ENCODE measurements at regions not wholly inside any gene's neighbourhood (a gene's known extent, or its start where the extent isn't known, plus 50 kb on each side); places are given as distances from the start of the nearest gene placed in this dataset.

DNA sequence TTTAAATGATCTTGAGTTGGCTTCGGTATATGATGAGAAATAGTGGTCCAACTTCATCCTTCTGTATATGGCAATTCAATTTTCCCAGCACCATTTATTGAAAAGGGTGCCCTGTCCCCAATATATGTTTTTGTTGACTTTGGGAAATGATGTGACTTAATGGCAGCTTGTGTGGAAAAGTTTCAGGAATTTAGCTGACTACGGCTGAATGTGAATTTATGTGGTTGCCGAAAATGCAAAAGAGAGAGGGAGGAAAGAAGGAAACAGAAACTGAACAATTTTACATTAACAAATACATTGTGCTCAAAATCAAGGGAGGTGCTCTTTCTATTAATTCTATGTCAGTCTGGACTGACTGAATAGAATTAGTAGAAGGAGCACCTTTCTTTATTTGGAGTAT lies 101.8 kb upstream of the CYSLTR1 start:
- Mint-ChIP-seq H3K27ac (no peak overlapping the region), H3K9me3 (peaks cover 3% of the 10 kb centered on the region), H3K4me3 (no peak overlapping the region), H3K36me3 (ENCODE audit: low read depth) (no peaks in the 10 kb centered on the region), H3K4me1 (no peaks in the 10 kb centered on the region), H3K27me3 (ENCODE audit: low read depth) (no peaks in the 10 kb centered on the region)
- no peak for TF ChIP-seq CTCF (IDR thresholded peaks at IDR 0.05; ENCODE audit: unreplicated experiment in 3 of 3)

GRCh38 chrX:78388663-78389062 lies 61.3 kb upstream of the CYSLTR1 start:
- no peaks in the 10 kb centered on the region for H3K4me1 Mint-ChIP-seq
- no peak for TF ChIP-seq CTCF (IDR thresholded peaks at IDR 0.05; ENCODE audit: unreplicated experiment in 3 of 3)
- peaks cover 27% of the 10 kb centered on the region for H3K9me3 Mint-ChIP-seq
- H3K27me3 Mint-ChIP-seq (ENCODE audit: low read depth) = no peaks in the 10 kb centered on the region
- H3K27ac Mint-ChIP-seq = no peak overlapping the region
- no peak overlapping the region for H3K4me3 Mint-ChIP-seq
- peaks cover 3% of the 10 kb centered on the region for H3K36me3 Mint-ChIP-seq (ENCODE audit: low read depth)

DNA sequence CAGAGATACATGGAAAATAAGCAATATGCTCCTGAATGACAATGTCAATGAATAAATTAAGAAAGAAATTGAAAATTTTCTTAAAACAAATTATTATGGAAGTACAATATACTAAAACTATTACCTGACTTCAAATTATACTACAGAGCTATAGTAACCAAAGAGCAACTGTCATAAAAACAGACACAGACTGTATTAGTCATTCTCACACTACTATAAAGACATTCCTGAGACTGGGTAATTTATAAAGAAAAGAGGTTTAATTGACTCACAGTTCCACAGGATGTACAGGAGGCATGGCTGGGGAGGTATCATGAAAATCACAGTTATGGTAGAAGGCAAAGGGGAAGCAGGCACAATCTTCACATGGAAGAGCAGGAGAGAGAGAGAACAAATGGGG lies 60.0 kb upstream of the CYSLTR1 start:
- no peaks in the 10 kb centered on the region for H3K4me1 Mint-ChIP-seq
- TF ChIP-seq CTCF (IDR thresholded peaks at IDR 0.05; ENCODE audit: unreplicated experiment in 3 of 3) = no peak
- no peak overlapping the region for H3K4me3 Mint-ChIP-seq
- peaks cover 3% of the 10 kb centered on the region for H3K36me3 Mint-ChIP-seq (ENCODE audit: low read depth)
- peaks cover 33% of the 10 kb centered on the region for H3K9me3 Mint-ChIP-seq
- no peak overlapping the region for H3K27ac Mint-ChIP-seq
- H3K27me3 Mint-ChIP-seq (ENCODE audit: low read depth) = no peaks in the 10 kb centered on the region

DNA sequence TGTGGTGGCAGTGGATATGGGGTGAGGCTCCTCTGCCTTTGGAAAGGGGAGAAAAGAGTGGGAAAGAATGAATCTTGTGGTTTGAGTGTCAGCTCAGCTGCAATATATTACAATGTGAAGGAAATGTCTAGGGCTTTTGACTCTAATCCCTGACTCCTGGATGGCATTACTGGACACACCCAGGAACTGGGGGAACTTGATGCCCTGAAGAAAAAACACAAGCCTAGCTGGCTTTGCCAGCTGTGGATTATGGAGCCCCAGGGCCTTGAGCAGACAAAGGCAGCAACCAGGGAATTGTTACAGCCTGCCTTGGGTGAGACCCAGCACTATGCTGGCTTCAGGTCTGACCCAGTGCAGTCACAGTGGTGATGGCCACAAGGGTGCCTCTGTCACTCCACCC lies 57.1 kb upstream of the CYSLTR1 start:
- peaks cover 3% of the 10 kb centered on the region for H3K36me3 Mint-ChIP-seq (ENCODE audit: low read depth)
- no peak overlapping the region for H3K4me3 Mint-ChIP-seq
- H3K9me3 Mint-ChIP-seq = peaks cover 40% of the 10 kb centered on the region
- H3K4me1 Mint-ChIP-seq = no peaks in the 10 kb centered on the region
- H3K27me3 Mint-ChIP-seq (ENCODE audit: low read depth) = no peaks in the 10 kb centered on the region
- TF ChIP-seq CTCF (IDR thresholded peaks at IDR 0.05; ENCODE audit: unreplicated experiment in 3 of 3) = no peak
- no peak overlapping the region for H3K27ac Mint-ChIP-seq

GRCh38 chrX:78383594-78383993 lies 56.2 kb upstream of the CYSLTR1 start:
- H3K9me3 Mint-ChIP-seq = peaks cover 34% of the 10 kb centered on the region
- no peak overlapping the region for H3K27ac Mint-ChIP-seq
- H3K4me3 Mint-ChIP-seq = no peak overlapping the region
- no peaks in the 10 kb centered on the region for H3K36me3 Mint-ChIP-seq (ENCODE audit: low read depth)
- TF ChIP-seq CTCF (IDR thresholded peaks at IDR 0.05; ENCODE audit: unreplicated experiment in 3 of 3) = no peak
- H3K4me1 Mint-ChIP-seq = no peaks in the 10 kb centered on the region
- no peaks in the 10 kb centered on the region for H3K27me3 Mint-ChIP-seq (ENCODE audit: low read depth)

- no peak for TF ChIP-seq CTCF (IDR thresholded peaks at IDR 0.05; ENCODE audit: unreplicated experiment in 3 of 3)
- peaks cover 20% of the 10 kb centered on the region for H3K9me3 Mint-ChIP-seq
These were observed 51.2 kb upstream of the CYSLTR1 start for GRCh38 chrX:78378476-78379115.

More at GRCh38 chrX:78378476-78379115, 51.2 kb upstream of the CYSLTR1 start:
- Mint-ChIP-seq H3K4me3 (no peak overlapping the region), H3K27me3 (ENCODE audit: low read depth) (no peaks in the 10 kb centered on the region), H3K4me1 (no peaks in the 10 kb centered on the region), H3K36me3 (ENCODE audit: low read depth) (no peaks in the 10 kb centered on the region), H3K27ac (no peak overlapping the region)

Measured in nephron (organoid).